ENCODE measurements at regions not wholly inside any gene's neighbourhood (a gene's known extent, or its start where the extent isn't known, plus 50 kb on each side); places are given as distances from the start of the nearest gene placed in this dataset.

DNA sequence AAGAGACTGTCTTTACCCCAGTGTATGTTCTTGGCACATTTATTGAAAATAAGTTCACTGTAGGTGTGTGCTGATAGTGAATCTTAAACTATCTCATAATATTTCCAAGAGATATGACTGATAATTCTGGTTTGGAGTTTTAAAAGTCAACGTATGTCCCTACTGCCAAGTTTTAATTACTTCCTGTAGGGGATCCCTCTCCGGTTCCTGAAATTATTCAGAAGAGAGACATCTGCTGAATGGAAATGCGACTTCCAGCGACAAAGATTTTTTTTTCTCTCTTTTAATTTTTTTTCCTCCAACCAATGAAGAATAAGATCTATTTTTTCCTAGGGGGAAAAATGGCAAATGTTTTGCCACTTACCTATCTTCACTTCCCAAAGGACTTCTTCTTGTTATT lies 498.9 kb upstream of the TGFBR2 start:
- Histone ChIP-seq H3K9me3 (ENCODE audit: low read depth) (no peaks in the 10 kb centered on the region), H3K9me2 (replicated peaks; ENCODE audit: insufficient read depth) (no peaks in the 10 kb centered on the region), H3K4me1 (ENCODE audit: insufficient read depth) (peaks cover 6% of the 10 kb centered on the region), H3K27me3 (no peaks in the 10 kb centered on the region), H3K4me2 (no peak overlapping the region), H4K20me1 (ENCODE audit: insufficient read depth, poor library complexity, severe bottlenecking) (no peaks in the 10 kb centered on the region), H3K79me2 (no peaks in the 10 kb centered on the region), H3K36me3 (replicated peaks; ENCODE audit: insufficient read depth, low read depth) (no peaks in the 10 kb centered on the region), H2AFZ (no peak overlapping the region), H3K27ac (no peak overlapping the region), H3K4me3 (no peak overlapping the region)
- no peak for DNase-seq (ENCODE audit: low spot score)
- no peak for TF ChIP-seq EZH2 (IDR thresholded peaks at IDR 0.05; ENCODE audit: borderline replicate concordance)
- TF ChIP-seq, protein P1, sequence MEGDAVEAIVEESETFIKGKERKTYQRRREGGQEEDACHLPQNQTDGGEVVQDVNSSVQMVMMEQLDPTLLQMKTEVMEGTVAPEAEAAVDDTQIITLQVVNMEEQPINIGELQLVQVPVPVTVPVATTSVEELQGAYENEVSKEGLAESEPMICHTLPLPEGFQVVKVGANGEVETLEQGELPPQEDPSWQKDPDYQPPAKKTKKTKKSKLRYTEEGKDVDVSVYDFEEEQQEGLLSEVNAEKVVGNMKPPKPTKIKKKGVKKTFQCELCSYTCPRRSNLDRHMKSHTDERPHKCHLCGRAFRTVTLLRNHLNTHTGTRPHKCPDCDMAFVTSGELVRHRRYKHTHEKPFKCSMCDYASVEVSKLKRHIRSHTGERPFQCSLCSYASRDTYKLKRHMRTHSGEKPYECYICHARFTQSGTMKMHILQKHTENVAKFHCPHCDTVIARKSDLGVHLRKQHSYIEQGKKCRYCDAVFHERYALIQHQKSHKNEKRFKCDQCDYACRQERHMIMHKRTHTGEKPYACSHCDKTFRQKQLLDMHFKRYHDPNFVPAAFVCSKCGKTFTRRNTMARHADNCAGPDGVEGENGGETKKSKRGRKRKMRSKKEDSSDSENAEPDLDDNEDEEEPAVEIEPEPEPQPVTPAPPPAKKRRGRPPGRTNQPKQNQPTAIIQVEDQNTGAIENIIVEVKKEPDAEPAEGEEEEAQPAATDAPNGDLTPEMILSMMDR (IDR thresholded peaks at IDR 0.05; ENCODE audit: poor library complexity): no peak
- TF ChIP-seq EZH2phosphoT487 (IDR thresholded peaks at IDR 0.05; ENCODE audit: low read depth, severe bottlenecking, unreplicated experiment): no peak
- 66% methylated on average over 4 of the region's 4 CpGs for WGBS (ENCODE audit: low lambda C conversion rate, missing lambda C conversion rate)

DNA sequence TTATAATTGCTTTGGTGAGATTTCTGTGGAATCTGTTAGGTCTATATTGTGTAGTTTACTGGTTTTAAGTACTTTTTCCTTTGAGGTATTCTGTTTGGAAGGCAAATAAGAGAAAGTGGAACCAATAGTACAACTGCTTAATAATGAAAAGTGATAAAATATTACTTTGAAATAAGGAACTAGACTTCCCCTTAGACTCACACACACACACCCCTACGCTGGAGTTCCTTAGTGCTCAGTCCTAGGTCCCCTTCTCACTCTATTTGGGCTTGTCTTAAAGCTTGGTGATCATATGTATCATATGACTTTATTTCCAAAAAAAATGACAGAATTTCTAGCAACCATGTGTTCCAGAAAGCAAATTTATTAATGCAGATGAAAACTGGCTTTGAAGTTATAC lies 494.0 kb upstream of the TGFBR2 start:
- no peaks in the 10 kb centered on the region for H3K27me3 ChIP-seq
- H3K9me3 ChIP-seq (ENCODE audit: low read depth): no peaks in the 10 kb centered on the region
- H3K4me1 ChIP-seq (ENCODE audit: insufficient read depth): peaks cover 6% of the 10 kb centered on the region

DNA sequence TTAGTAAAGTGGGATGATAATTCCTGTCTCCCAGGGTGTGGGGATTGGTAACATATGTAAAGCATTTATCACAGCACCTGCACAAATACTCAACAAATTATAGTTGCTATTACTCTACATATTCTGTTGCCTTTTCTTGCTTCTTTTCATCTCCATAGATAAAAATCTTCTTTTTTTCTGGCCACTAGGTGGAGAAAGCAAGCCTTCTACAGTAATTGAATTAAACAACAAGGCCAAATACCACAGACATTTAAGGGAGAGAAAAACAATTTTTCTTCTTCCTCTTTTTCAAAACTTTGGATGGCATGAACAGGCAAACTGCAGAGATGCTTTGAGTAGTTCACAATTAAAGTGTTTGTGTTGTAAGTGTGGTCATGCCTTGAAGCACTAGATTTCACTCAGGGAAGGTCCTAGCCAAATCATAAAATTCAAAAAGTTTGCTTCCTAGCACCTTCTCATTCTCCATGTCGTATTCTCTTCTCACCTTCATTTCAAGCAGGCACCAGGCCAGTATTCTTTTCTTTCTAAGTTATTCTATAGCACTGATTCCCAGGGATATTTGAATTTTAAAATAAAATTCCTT lies 493.4 kb upstream of the TGFBR2 start:
- H3K4me2 ChIP-seq: no peak overlapping the region
- H3K4me1 ChIP-seq (ENCODE audit: insufficient read depth): peaks cover 4% of the 10 kb centered on the region
- no peaks in the 10 kb centered on the region for H4K20me1 ChIP-seq (ENCODE audit: insufficient read depth, poor library complexity, severe bottlenecking)
- TF ChIP-seq, protein P1 (IDR thresholded peaks at IDR 0.05; ENCODE audit: poor library complexity): peak; percentile 72
- no peak for TF ChIP-seq EZH2phosphoT487 (IDR thresholded peaks at IDR 0.05; ENCODE audit: low read depth, severe bottlenecking, unreplicated experiment)
- 69% methylated on average over 1 of the region's 1 CpG for WGBS (ENCODE audit: low lambda C conversion rate, missing lambda C conversion rate)
- peak; percentile 57 for DNase-seq (ENCODE audit: low spot score)
- H3K79me2 ChIP-seq: no peaks in the 10 kb centered on the region
- H2AFZ ChIP-seq: no peak overlapping the region
- no peak overlapping the region for H3K4me3 ChIP-seq
- H3K36me3 ChIP-seq (replicated peaks; ENCODE audit: insufficient read depth, low read depth): no peaks in the 10 kb centered on the region
- H3K9me3 ChIP-seq (ENCODE audit: low read depth): no peaks in the 10 kb centered on the region
- no peaks in the 10 kb centered on the region for H3K27me3 ChIP-seq
- no peak overlapping the region for H3K27ac ChIP-seq
- no peaks in the 10 kb centered on the region for H3K9me2 ChIP-seq (replicated peaks; ENCODE audit: insufficient read depth)

More for the DNA sequence above, 494.0 kb upstream of the TGFBR2 start:
- no peak overlapping the region for H3K4me2 ChIP-seq
- H3K9me2 ChIP-seq (replicated peaks; ENCODE audit: insufficient read depth): no peaks in the 10 kb centered on the region
- TF ChIP-seq, protein P1 (IDR thresholded peaks at IDR 0.05; ENCODE audit: poor library complexity): no peak
- TF ChIP-seq EZH2 (IDR thresholded peaks at IDR 0.05; ENCODE audit: borderline replicate concordance) (no peak), EZH2phosphoT487 (IDR thresholded peaks at IDR 0.05; ENCODE audit: low read depth, severe bottlenecking, unreplicated experiment) (no peak)
- no peaks in the 10 kb centered on the region for H4K20me1 ChIP-seq (ENCODE audit: insufficient read depth, poor library complexity, severe bottlenecking)
- H3K79me2 ChIP-seq: no peaks in the 10 kb centered on the region
- no peaks in the 10 kb centered on the region for H3K36me3 ChIP-seq (replicated peaks; ENCODE audit: insufficient read depth, low read depth)
- DNase-seq (ENCODE audit: low spot score): no peak
- no peak overlapping the region for H3K4me3 ChIP-seq
- 73% methylated on average over 1 of the region's 1 CpG for whole genome bisulfite sequencing (ENCODE audit: low lambda C conversion rate, missing lambda C conversion rate)
- H3K27ac ChIP-seq: no peak overlapping the region
- H2AFZ ChIP-seq: no peak overlapping the region

DNA sequence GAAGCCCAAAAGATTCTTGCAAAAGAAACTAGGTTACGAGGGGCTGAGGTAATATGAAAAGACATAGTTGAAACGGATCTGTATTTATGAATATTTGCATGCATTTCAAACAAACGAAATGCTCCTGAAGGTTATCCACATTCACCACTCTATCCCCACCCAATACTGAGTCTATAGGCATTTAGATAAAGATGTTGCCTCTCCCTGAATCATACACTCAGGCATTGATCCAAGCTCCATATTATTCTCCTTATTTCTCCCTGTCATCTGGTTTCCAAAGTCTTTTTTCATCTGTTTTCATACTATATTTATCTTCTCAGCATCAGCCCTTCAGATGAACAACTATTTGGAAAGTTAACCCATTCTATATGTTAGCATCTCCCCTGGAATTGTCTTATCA lies 492.5 kb upstream of the TGFBR2 start:
- no peaks in the 10 kb centered on the region for H4K20me1 ChIP-seq (ENCODE audit: insufficient read depth, poor library complexity, severe bottlenecking)
- no peaks in the 10 kb centered on the region for H3K9me2 ChIP-seq (replicated peaks; ENCODE audit: insufficient read depth)
- H2AFZ ChIP-seq: no peak overlapping the region
- H3K4me1 ChIP-seq (ENCODE audit: insufficient read depth): no peaks in the 10 kb centered on the region
- H3K9me3 ChIP-seq (ENCODE audit: low read depth): no peaks in the 10 kb centered on the region
- H3K79me2 ChIP-seq: no peaks in the 10 kb centered on the region
- no peak for DNase-seq (ENCODE audit: low spot score)
- H3K27me3 ChIP-seq: no peaks in the 10 kb centered on the region
- no peaks in the 10 kb centered on the region for H3K36me3 ChIP-seq (replicated peaks; ENCODE audit: insufficient read depth, low read depth)
- no peak overlapping the region for H3K27ac ChIP-seq
- no peak for TF ChIP-seq EZH2 (IDR thresholded peaks at IDR 0.05; ENCODE audit: borderline replicate concordance)
- TF ChIP-seq, protein P1 (IDR thresholded peaks at IDR 0.05; ENCODE audit: poor library complexity): no peak
- no peak for TF ChIP-seq EZH2phosphoT487 (IDR thresholded peaks at IDR 0.05; ENCODE audit: low read depth, severe bottlenecking, unreplicated experiment)
- WGBS (ENCODE audit: low lambda C conversion rate, missing lambda C conversion rate): 81% methylated on average over 3 of the region's 3 CpGs
- H3K4me3 ChIP-seq: no peak overlapping the region
- H3K4me2 ChIP-seq: no peak overlapping the region

All from hepatocyte (in vitro differentiated cells).